CD14-positive monocyte (primary cell): ENCODE measurements at regions not wholly inside any gene's neighbourhood (a gene's known extent, or its start where the extent isn't known, plus 50 kb on each side); places are given as distances from the start of the nearest gene placed in this dataset.

Source experiments
- DNase-seq, 3 donors: peaks; one replicate each; pipeline ENCODE4 v3.0.0-alpha.2; 2011 to 2022
- H2AFZ ChIP-seq: 2 replicates; pipeline ENCODE4 v1.6.0; 2012; ENCODE audit warnings: mild to moderate bottlenecking, low read depth, low read length, inconsistent platforms; ENCODE audit not compliant: insufficient read depth, poor library complexity, severe bottlenecking
- H3K27ac ChIP-seq, 2 donors: 1 replicate in 1 of 2; 2 replicates in 1 of 2; pipeline ENCODE4 v1.5.1; 2012 to 2013; ENCODE audit warnings: low read length in 2 of 2, control low read depth in 1 of 2, inconsistent platforms in 1 of 2, low read depth in 1 of 2, mild to moderate bottlenecking in 1 of 2
- H3K27me3 ChIP-seq, 2 donors: one replicate each; pipeline versions ENCODE4 v1.6.0 to v1.6.1; 2011 to 2013; ENCODE audit warnings: low read length in 2 of 2; ENCODE audit not compliant: control insufficient read depth in 2 of 2, insufficient read depth in 2 of 2
- H3K36me3 ChIP-seq, 2 donors: replicated peaks in 1 of 2; 1 replicate in 1 of 2; 2 replicates in 1 of 2; pipeline versions ENCODE4 v1.5.1 to v1.6.1; 2012 to 2013; ENCODE audit warnings: low read length in 2 of 2, control low read depth in 1 of 2, inconsistent platforms in 1 of 2, mild to moderate bottlenecking in 1 of 2; ENCODE audit not compliant: insufficient read depth in 2 of 2, control insufficient read depth in 1 of 2
- H3K4me1 ChIP-seq, 2 donors: 1 replicate in 1 of 2; 2 replicates in 1 of 2; pipeline versions ENCODE4 v1.5.1 to v1.6.1; 2012 to 2013; ENCODE audit warnings: low read length in 2 of 2, control low read depth in 1 of 2, inconsistent platforms in 1 of 2, mild to moderate bottlenecking in 1 of 2, moderate library complexity in 1 of 2; ENCODE audit not compliant: insufficient read depth in 2 of 2, control insufficient read depth in 1 of 2
- H3K4me2 ChIP-seq: replicated peaks from 2 replicates; pipeline ENCODE3; 2012; ENCODE audit warnings: low read length, moderate library complexity, mild to moderate bottlenecking; ENCODE audit not compliant: poor library complexity, severe bottlenecking; ENCODE audit errors: extremely low read depth
- H3K4me3 ChIP-seq, 3 experiments: fragments of 200-600 bp in 1 of 3; sonication (generic) in 1 of 3; replicated peaks in 1 of 3; 1 replicate in 2 of 3; 2 replicates in 1 of 3; pipeline ENCODE4 v1.5.1; 2011 to 2013; ENCODE audit warnings: low read length in 3 of 3, mild to moderate bottlenecking in 3 of 3, control low read depth in 2 of 3, low read depth in 2 of 3, inconsistent platforms in 1 of 3, moderate library complexity in 1 of 3
- H3K79me2 ChIP-seq: 2 replicates; pipeline ENCODE4 v1.6.0; 2012; ENCODE audit warnings: mild to moderate bottlenecking, control low read depth, inconsistent platforms, low read length, moderate library complexity; ENCODE audit not compliant: insufficient read depth
- H3K9ac ChIP-seq: 2 replicates; pipeline ENCODE4 v1.6.0; 2017; ENCODE audit warnings: low read length, mild to moderate bottlenecking; ENCODE audit not compliant: insufficient read depth, poor library complexity, severe bottlenecking
- H3K9me3 ChIP-seq, 2 donors: replicated peaks in 1 of 2; 1 replicate in 1 of 2; 2 replicates in 1 of 2; pipeline versions ENCODE4 v1.5.1 to v1.6.1; 2012 to 2013; ENCODE audit warnings: low read length in 2 of 2, control low read depth in 1 of 2; ENCODE audit not compliant: control insufficient read depth in 1 of 2, insufficient read depth in 1 of 2
- H4K20me1 ChIP-seq: 2 replicates; pipeline ENCODE4 v1.6.0; 2012; ENCODE audit warnings: mild to moderate bottlenecking, low read length, control low read depth, moderate library complexity; ENCODE audit not compliant: insufficient read depth
- H3K27ac Mint-ChIP-seq, 7 donors: one replicate each; pipeline ENCODE4 v1.8.0; 2020; ENCODE audit warnings: mild to moderate bottlenecking in 7 of 7, mixed read lengths in 7 of 7, moderate library complexity in 6 of 7, inconsistent platforms in 2 of 7
- H3K27me3 Mint-ChIP-seq, 3 donors: one replicate each; pipeline ENCODE4 v1.8.0; 2021 to 2022; ENCODE audit warnings: low read depth in 3 of 3, mild to moderate bottlenecking in 3 of 3, mixed read lengths in 3 of 3, moderate library complexity in 3 of 3, inconsistent platforms in 1 of 3
- H3K36me3 Mint-ChIP-seq, 2 donors: one replicate each; pipeline ENCODE4 v1.8.0; 2020; ENCODE audit warnings: mixed read lengths in 2 of 2, inconsistent platforms in 1 of 2, mild to moderate bottlenecking in 1 of 2
- H3K4me1 Mint-ChIP-seq: one replicate; pipeline ENCODE4 v1.8.0; 2020; ENCODE audit warnings: mild to moderate bottlenecking, mixed read lengths
- H3K4me3 Mint-ChIP-seq, 2 donors: one replicate each; pipeline ENCODE4 v1.8.0; 2020; ENCODE audit warnings: mild to moderate bottlenecking in 2 of 2, mixed read lengths in 2 of 2, moderate library complexity in 1 of 2
- H3K9me3 Mint-ChIP-seq, 7 donors: one replicate each; pipeline ENCODE4 v1.8.0; 2020 to 2022; ENCODE audit warnings: mixed read lengths in 7 of 7, mild to moderate bottlenecking in 6 of 7, moderate library complexity in 6 of 7, inconsistent platforms in 2 of 7
- CTCF ChIP-seq: fragments of 200-600 bp; IDR thresholded peaks from one replicate; pipeline ENCODE4 v1.8.0; 2022; ENCODE audit warnings: antibody characterized with exemption, mild to moderate bottlenecking
- WGBS: methylation state at CpG from one replicate; pipeline ENCODE4 v1.1.5; 2013; ENCODE audit warnings: missing lambda C conversion rate; ENCODE audit not compliant: insufficient coverage; 5-methylcytosine and 5-hydroxymethylcytosine counted together
- intact Hi-C, 2 donors: fragments of 100-400 bp; cut with micrococcal nuclease; formaldehyde crosslinking; loops; one replicate each; pipeline versions ENCODE4 v1.15.0 to v1.15.1; 2023

GRCh38 chr5:86112249-86112648 lies 505.5 kb upstream of the COX7C start:
- Mint-ChIP-seq H3K9me3 (peaks cover 0 to 12% (median 2%) of the 10 kb centered on the region in 7 donors), H3K4me1 (no peaks in the 10 kb centered on the region), H3K36me3 (no peaks in the 10 kb centered on the region), H3K27me3 (no peaks in the 10 kb centered on the region), H3K4me3 (no peak overlapping the region), H3K27ac (no peak overlapping the region)
- Histone ChIP-seq H3K27me3 (no peaks in the 10 kb centered on the region), H3K27ac (no peak overlapping the region), H3K79me2 (no peaks in the 10 kb centered on the region), H3K4me1 (no peaks in the 10 kb centered on the region), H3K36me3 (no peaks in the 10 kb centered on the region), H3K4me3 (no peak overlapping the region), H2AFZ (no peak overlapping the region), H4K20me1 (no peaks in the 10 kb centered on the region), H3K9me3 (peaks cover 0 to 4% of the 10 kb centered on the region in 2 donors), H3K9ac (no peak overlapping the region), H3K4me2 (no peak overlapping the region)
- no peak for TF ChIP-seq CTCF
- intact Hi-C loops, result no loop called here
- DNase-seq, result no peak

GRCh38 chr5:86115164-86115563 lies 502.6 kb upstream of the COX7C start:
- DNase-seq, result no peak
- Mint-ChIP-seq H3K27ac (no peak overlapping the region), H3K27me3 (no peaks in the 10 kb centered on the region), H3K4me1 (no peaks in the 10 kb centered on the region), H3K4me3 (no peak overlapping the region), H3K36me3 (no peaks in the 10 kb centered on the region), H3K9me3 (peaks cover 0 to 4% (median 0%) of the 10 kb centered on the region in 7 donors)
- H3K4me3 ChIP-seq, result no peak overlapping the region
- H3K4me2 ChIP-seq, result no peak overlapping the region
- no peak overlapping the region for H3K27ac ChIP-seq
- H3K36me3 ChIP-seq, result no peaks in the 10 kb centered on the region
- no peaks in the 10 kb centered on the region for H4K20me1 ChIP-seq
- H3K9ac ChIP-seq, result no peak overlapping the region
- intact Hi-C loops, result no loop called here
- H3K79me2 ChIP-seq, result no peaks in the 10 kb centered on the region
- no peaks in the 10 kb centered on the region for H3K4me1 ChIP-seq
- H2AFZ ChIP-seq, result no peak overlapping the region
- H3K9me3 ChIP-seq, result no peaks in the 10 kb centered on the region
- no peak for TF ChIP-seq CTCF
- no peaks in the 10 kb centered on the region for H3K27me3 ChIP-seq
- WGBS, result no CpG with 5 or more reads among the region's 1 CpG
